ENCODE measurements at regions not wholly inside any gene's neighbourhood (a gene's known extent, or its start where the extent isn't known, plus 50 kb on each side); places are given as distances from the start of the nearest gene placed in this dataset.

GRCh38 chr2:116094196-116094595 is 1651.8 kb downstream of the DPP10 start:
- H3K4me3 ChIP-seq (ENCODE audit: low read length): no peak overlapping the region
- H3K4me1 ChIP-seq (ENCODE audit: control insufficient read depth, insufficient read depth, low read length): no peaks in the 10 kb centered on the region
- no peaks in the 10 kb centered on the region for H3K27me3 ChIP-seq (ENCODE audit: control insufficient read depth, insufficient read depth, low read length, poor library complexity, severe bottlenecking)
- 59% methylated on average over 1 of the region's 1 CpG; no CpG with 5 or more reads in 1 of the 2 experiments for WGBS, 2 experiments (ENCODE audit: insufficient coverage in 1 of 2, insufficient read length in 1 of 2)
- peaks cover 16% of the 10 kb centered on the region for H3K9me3 Mint-ChIP-seq
- H3K27ac Mint-ChIP-seq: peak overlapping the region; percentile 44
- H3K27ac ChIP-seq (ENCODE audit: low read depth, low read length): no peak overlapping the region
- peaks cover 5% of the 10 kb centered on the region for H3K36me3 Mint-ChIP-seq (ENCODE audit: low read depth)
- DNase-seq: peak; percentile 75
- peaks cover 21% of the 10 kb centered on the region for H3K4me1 Mint-ChIP-seq
- H3K27me3 Mint-ChIP-seq (ENCODE audit: insufficient read depth): no peaks in the 10 kb centered on the region
- no peak overlapping the region for H3K9ac ChIP-seq (ENCODE audit: extremely low read depth, low read length, poor library complexity, severe bottlenecking)
- no peak overlapping the region for H3K4me3 Mint-ChIP-seq
- no peaks in the 10 kb centered on the region for H3K36me3 ChIP-seq (ENCODE audit: control insufficient read depth, insufficient read depth, low read length)
- TF ChIP-seq CTCF (conservative IDR thresholded peaks at IDR 0.05): peak; percentile 81
- peaks cover 9% of the 10 kb centered on the region for H3K9me3 ChIP-seq (ENCODE audit: control insufficient read depth, low read length)

DNA sequence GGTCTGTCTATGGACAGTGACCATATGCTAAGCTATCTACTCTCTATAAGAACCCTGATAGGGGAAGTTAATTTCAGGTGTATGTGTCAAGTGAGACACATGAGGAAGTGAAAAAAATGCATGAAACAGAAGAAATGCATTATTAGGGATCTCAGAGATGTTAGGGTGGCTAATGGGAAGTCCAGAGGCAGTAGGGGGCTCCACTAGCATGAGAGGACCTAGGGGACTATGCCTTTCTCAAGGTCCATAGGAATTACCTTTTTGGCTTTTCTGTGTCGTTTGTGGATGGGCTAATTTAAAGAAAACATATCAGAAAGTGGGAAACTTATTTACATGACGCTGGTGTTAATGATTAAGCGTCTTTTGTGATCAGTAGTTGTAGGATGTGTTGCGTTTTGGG is 1653.2 kb downstream of the DPP10 start:
- Mint-ChIP-seq H3K4me3 (no peak overlapping the region), H3K9me3 (peaks cover 5% of the 10 kb centered on the region), H3K36me3 (ENCODE audit: low read depth) (peaks cover 3% of the 10 kb centered on the region), H3K4me1 (peaks cover 18% of the 10 kb centered on the region), H3K27me3 (ENCODE audit: insufficient read depth) (no peaks in the 10 kb centered on the region), H3K27ac (no peak overlapping the region)
- Histone ChIP-seq H3K9me3 (ENCODE audit: control insufficient read depth, low read length) (peaks cover 2% of the 10 kb centered on the region), H3K4me3 (ENCODE audit: low read length) (no peak overlapping the region), H3K36me3 (ENCODE audit: control insufficient read depth, insufficient read depth, low read length) (no peaks in the 10 kb centered on the region), H3K27me3 (ENCODE audit: control insufficient read depth, insufficient read depth, low read length, poor library complexity, severe bottlenecking) (no peaks in the 10 kb centered on the region), H3K9ac (ENCODE audit: extremely low read depth, low read length, poor library complexity, severe bottlenecking) (no peak overlapping the region), H3K27ac (ENCODE audit: low read depth, low read length) (no peak overlapping the region), H3K4me1 (ENCODE audit: control insufficient read depth, insufficient read depth, low read length) (no peaks in the 10 kb centered on the region)
- WGBS, 2 experiments (ENCODE audit: insufficient coverage in 1 of 2, insufficient read length in 1 of 2): 91 to 95% methylated on average over 4 of the region's 4 CpGs
- peak; percentile 62 for TF ChIP-seq CTCF (conservative IDR thresholded peaks at IDR 0.05)
- DNase-seq: no peak

- H3K4me3 Mint-ChIP-seq: no peak overlapping the region
- peaks cover 18% of the 10 kb centered on the region for H3K4me1 Mint-ChIP-seq
- Histone ChIP-seq H3K9ac (ENCODE audit: extremely low read depth, low read length, poor library complexity, severe bottlenecking) (no peak overlapping the region), H3K36me3 (ENCODE audit: control insufficient read depth, insufficient read depth, low read length) (no peaks in the 10 kb centered on the region), H3K4me3 (ENCODE audit: low read length) (no peak overlapping the region), H3K27me3 (ENCODE audit: control insufficient read depth, insufficient read depth, low read length, poor library complexity, severe bottlenecking) (no peaks in the 10 kb centered on the region), H3K27ac (ENCODE audit: low read depth, low read length) (no peak overlapping the region), H3K4me1 (ENCODE audit: control insufficient read depth, insufficient read depth, low read length) (no peaks in the 10 kb centered on the region), H3K9me3 (ENCODE audit: control insufficient read depth, low read length) (no peaks in the 10 kb centered on the region)
- TF ChIP-seq CTCF (conservative IDR thresholded peaks at IDR 0.05): peak; percentile 69
- H3K36me3 Mint-ChIP-seq (ENCODE audit: low read depth): peaks cover 2% of the 10 kb centered on the region
- H3K27me3 Mint-ChIP-seq (ENCODE audit: insufficient read depth): no peaks in the 10 kb centered on the region
- DNase-seq: peak; percentile 54
- peaks cover 11% of the 10 kb centered on the region for H3K9me3 Mint-ChIP-seq
- H3K27ac Mint-ChIP-seq: no peak overlapping the region
- WGBS, 2 experiments (ENCODE audit: insufficient coverage in 1 of 2, insufficient read length in 1 of 2): 80 to 81% methylated on average over 5 of the region's 5 CpGs
Measured at GRCh38 chr2:116098049-116098448, 1655.6 kb downstream of the DPP10 start.

All from endodermal cell (in vitro differentiated cells).